GM12891 (cell line): ENCODE measurements at regions not wholly inside any gene's neighbourhood (a gene's known extent, or its start where the extent isn't known, plus 50 kb on each side); places are given as distances from the start of the nearest gene placed in this dataset.

Source experiments
- POLR2A ChIP-seq: IDR thresholded peaks from 2 replicates; pipeline ENCODE4 v1.6.1; 2011; ENCODE audit warnings: low read depth, low read length, control low read depth
- POLR2AphosphoS5 ChIP-seq: IDR thresholded peaks from 2 replicates; pipeline ENCODE4 v1.6.1; 2011; ENCODE audit warnings: low read depth, low read length, control low read depth

- TF ChIP-seq POLR2AphosphoS5 (no peak), POLR2A (no peak)
Observed at GRCh38 chr2:104620801-104621200, 233.1 kb upstream of the POU3F3 start.
